ENCODE measurements at regions not wholly inside any gene's neighbourhood (a gene's known extent, or its start where the extent isn't known, plus 50 kb on each side); places are given as distances from the start of the nearest gene placed in this dataset.

DNA sequence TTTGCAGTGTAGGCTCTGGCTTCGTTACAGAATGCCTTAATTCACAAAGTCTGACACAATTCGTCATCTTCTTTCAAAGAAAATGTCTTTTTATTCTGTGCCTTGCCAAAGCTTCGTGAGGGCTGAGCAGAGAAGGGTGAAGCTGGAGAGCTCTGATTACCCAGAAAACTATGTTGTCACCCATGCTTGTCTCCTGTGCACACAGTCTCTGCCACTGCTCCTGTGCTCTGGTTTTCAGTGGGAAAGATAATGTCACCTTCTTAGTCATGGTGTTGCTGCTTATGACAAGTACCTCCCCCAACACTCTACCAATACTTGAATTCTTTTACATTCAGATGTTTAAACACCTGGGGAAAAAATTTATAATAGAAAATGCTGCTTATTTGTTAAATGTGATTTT, 509.2 kb upstream of the GRM7 start:
- no peak overlapping the region for H3K4me3 Mint-ChIP-seq
- no peaks in the 10 kb centered on the region for H3K4me1 Mint-ChIP-seq
- TF ChIP-seq, protein P1, sequence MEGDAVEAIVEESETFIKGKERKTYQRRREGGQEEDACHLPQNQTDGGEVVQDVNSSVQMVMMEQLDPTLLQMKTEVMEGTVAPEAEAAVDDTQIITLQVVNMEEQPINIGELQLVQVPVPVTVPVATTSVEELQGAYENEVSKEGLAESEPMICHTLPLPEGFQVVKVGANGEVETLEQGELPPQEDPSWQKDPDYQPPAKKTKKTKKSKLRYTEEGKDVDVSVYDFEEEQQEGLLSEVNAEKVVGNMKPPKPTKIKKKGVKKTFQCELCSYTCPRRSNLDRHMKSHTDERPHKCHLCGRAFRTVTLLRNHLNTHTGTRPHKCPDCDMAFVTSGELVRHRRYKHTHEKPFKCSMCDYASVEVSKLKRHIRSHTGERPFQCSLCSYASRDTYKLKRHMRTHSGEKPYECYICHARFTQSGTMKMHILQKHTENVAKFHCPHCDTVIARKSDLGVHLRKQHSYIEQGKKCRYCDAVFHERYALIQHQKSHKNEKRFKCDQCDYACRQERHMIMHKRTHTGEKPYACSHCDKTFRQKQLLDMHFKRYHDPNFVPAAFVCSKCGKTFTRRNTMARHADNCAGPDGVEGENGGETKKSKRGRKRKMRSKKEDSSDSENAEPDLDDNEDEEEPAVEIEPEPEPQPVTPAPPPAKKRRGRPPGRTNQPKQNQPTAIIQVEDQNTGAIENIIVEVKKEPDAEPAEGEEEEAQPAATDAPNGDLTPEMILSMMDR (conservative IDR thresholded peaks at IDR 0.05): no peak
- H3K36me3 Mint-ChIP-seq (ENCODE audit: low read depth): no peaks in the 10 kb centered on the region
- DNase-seq (ENCODE audit: low read depth, low spot score): no peak
- no peaks in the 10 kb centered on the region for H3K9me3 Mint-ChIP-seq
- peaks cover 2% of the 10 kb centered on the region for H3K27me3 Mint-ChIP-seq (ENCODE audit: low read depth)
- no peak overlapping the region for H3K27ac Mint-ChIP-seq (ENCODE audit: unreplicated experiment)

DNA sequence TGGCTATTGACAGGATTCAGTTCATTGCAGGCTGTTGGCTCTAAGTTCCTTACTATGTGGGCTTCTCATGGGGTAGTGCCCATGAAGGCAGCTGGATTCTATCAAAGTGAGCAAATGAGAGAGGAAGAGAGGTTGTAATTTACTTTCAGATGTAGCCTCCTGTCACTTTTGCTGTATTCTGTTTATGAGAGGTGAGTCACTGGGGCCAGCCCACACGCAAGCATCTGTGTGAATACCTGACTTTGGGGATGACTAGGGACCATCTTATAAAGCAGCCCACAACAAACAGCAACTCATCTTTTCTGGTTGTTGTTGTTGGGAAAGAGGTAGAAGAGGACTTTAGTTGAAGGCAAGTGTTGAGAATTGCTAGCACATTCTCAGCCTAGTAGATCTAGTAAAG, 506.3 kb upstream of the GRM7 start:
- no peaks in the 10 kb centered on the region for H3K4me1 Mint-ChIP-seq
- no peaks in the 10 kb centered on the region for H3K9me3 Mint-ChIP-seq
- peaks cover 2% of the 10 kb centered on the region for H3K27me3 Mint-ChIP-seq (ENCODE audit: low read depth)
- no peaks in the 10 kb centered on the region for H3K36me3 Mint-ChIP-seq (ENCODE audit: low read depth)
- no peak overlapping the region for H3K4me3 Mint-ChIP-seq
- DNase-seq (ENCODE audit: low read depth, low spot score): no peak
- TF ChIP-seq, protein P1 (conservative IDR thresholded peaks at IDR 0.05): no peak
- no peak overlapping the region for H3K27ac Mint-ChIP-seq (ENCODE audit: unreplicated experiment)

DNA sequence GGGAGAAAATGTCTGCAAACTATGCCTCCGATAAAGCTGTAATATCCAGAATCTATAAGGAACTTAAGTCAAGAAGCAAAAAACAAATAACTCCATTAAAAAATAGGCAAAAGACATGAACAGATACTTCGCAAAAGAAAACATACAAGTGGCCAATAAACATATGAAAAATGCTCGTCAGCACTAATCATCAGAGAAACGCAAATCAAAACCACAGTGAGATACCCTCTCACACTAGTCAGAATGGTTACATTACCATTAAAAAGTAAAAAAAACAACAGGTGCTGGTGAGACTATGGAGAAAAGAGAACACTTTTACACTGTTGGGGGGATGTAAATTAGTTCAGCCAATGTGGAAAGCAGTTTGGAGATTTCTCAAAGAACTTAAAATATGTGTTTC, 498.5 kb upstream of the GRM7 start:
- TF ChIP-seq, protein P1 (conservative IDR thresholded peaks at IDR 0.05): no peak
- no peak for DNase-seq (ENCODE audit: low read depth, low spot score)
- no peaks in the 10 kb centered on the region for H3K36me3 Mint-ChIP-seq (ENCODE audit: low read depth)
- H3K27ac Mint-ChIP-seq (ENCODE audit: unreplicated experiment): no peak overlapping the region
- no peak overlapping the region for H3K4me3 Mint-ChIP-seq
- H3K4me1 Mint-ChIP-seq: no peaks in the 10 kb centered on the region
- H3K9me3 Mint-ChIP-seq: peaks cover 2% of the 10 kb centered on the region
- H3K27me3 Mint-ChIP-seq (ENCODE audit: low read depth): no peaks in the 10 kb centered on the region

DNA sequence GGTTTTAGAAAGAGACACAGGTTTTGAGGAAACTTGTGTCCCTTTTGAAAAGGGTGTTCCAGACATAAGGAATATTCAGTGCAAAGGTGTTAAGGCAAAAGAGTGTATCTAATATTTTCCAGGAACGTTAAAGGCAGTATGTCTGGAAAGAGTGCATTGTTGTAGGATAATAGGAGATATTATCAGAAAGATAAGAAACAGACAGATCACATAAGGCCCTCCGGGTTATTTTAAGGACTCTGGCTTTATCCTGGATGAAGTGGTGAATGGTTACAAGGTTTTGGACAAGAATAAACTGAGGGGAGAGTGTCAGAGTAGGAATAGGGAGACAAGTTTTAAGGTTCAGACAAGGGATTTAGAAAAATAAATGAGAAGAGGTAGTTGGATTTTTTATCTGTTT, 493.7 kb upstream of the GRM7 start:
- H3K27ac Mint-ChIP-seq (ENCODE audit: unreplicated experiment): no peak overlapping the region
- DNase-seq (ENCODE audit: low read depth, low spot score): no peak
- no peaks in the 10 kb centered on the region for H3K4me1 Mint-ChIP-seq
- H3K36me3 Mint-ChIP-seq (ENCODE audit: low read depth): no peaks in the 10 kb centered on the region
- no peak overlapping the region for H3K4me3 Mint-ChIP-seq
- TF ChIP-seq, protein P1 (conservative IDR thresholded peaks at IDR 0.05): no peak
- H3K27me3 Mint-ChIP-seq (ENCODE audit: low read depth): no peaks in the 10 kb centered on the region
- H3K9me3 Mint-ChIP-seq: peaks cover 2% of the 10 kb centered on the region

DNA sequence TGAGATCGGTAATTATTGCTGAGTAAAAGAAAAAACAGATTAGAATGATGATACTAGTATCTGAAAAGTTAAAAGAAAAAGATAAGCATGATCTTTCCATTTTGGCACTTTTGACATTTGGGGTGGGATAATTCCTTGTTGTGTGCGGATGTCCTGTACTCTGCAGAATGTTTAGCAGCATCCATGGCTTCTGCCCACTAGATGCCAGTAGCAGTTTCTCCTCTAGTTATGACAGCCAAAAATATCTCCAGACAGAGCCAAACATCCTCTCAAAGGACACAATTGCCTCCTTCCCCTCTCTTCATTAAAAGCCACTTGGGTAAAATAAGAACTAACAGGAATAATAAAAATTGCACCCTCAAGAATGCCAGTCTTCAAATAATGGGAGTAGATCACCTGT, 468.8 kb upstream of the GRM7 start:
- Mint-ChIP-seq H3K4me3 (no peak overlapping the region), H3K27ac (ENCODE audit: unreplicated experiment) (no peak overlapping the region), H3K27me3 (ENCODE audit: low read depth) (no peaks in the 10 kb centered on the region), H3K36me3 (ENCODE audit: low read depth) (no peaks in the 10 kb centered on the region), H3K4me1 (no peaks in the 10 kb centered on the region), H3K9me3 (no peaks in the 10 kb centered on the region)
- TF ChIP-seq, protein P1 (conservative IDR thresholded peaks at IDR 0.05): no peak
- no peak for DNase-seq (ENCODE audit: low read depth, low spot score)

DNA sequence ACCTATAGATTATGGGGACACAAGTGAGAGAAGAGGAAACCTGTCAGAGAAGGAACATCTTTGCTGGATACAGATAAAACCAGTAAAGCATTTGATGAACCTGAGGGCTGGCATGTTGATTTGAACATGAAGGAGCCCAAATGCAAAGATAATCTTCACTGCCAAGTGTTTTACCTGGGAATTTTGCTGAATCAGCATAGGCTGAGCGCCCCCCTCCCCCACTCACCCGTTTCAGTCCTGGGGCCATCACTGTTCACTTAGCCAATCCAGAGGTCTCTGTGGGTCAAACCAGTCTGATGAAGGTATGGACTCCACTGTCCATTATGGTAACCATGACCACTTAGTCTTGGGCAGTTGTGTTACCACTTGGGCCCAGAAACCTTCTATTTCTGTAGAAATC, 466.0 kb upstream of the GRM7 start:
- Mint-ChIP-seq H3K27ac (ENCODE audit: unreplicated experiment) (no peak overlapping the region), H3K36me3 (ENCODE audit: low read depth) (no peaks in the 10 kb centered on the region), H3K9me3 (no peaks in the 10 kb centered on the region), H3K27me3 (ENCODE audit: low read depth) (no peaks in the 10 kb centered on the region), H3K4me3 (no peak overlapping the region), H3K4me1 (no peaks in the 10 kb centered on the region)
- DNase-seq (ENCODE audit: low read depth, low spot score): no peak
- TF ChIP-seq, protein P1 (conservative IDR thresholded peaks at IDR 0.05): no peak

Data from neural crest cell (in vitro differentiated cells).